ENCODE measurements at regions not wholly inside any gene's neighbourhood (a gene's known extent, or its start where the extent isn't known, plus 50 kb on each side); places are given as distances from the start of the nearest gene placed in this dataset.

GRCh38 chr2:156199588-156199987 is 132.9 kb downstream of the NR4A2 start:
- no peaks in the 10 kb centered on the region for H3K36me3 Mint-ChIP-seq (ENCODE audit: low read depth)
- no peaks in the 10 kb centered on the region for H3K27me3 Mint-ChIP-seq (ENCODE audit: insufficient read depth)
- H3K9me3 Mint-ChIP-seq = peaks cover 2% of the 10 kb centered on the region
- TF ChIP-seq CTCF (IDR thresholded peaks at IDR 0.05) = no peak
- no peaks in the 10 kb centered on the region for H3K4me1 Mint-ChIP-seq (ENCODE audit: low read depth)
- no peak overlapping the region for H3K4me3 Mint-ChIP-seq
- H3K27ac Mint-ChIP-seq = no peak overlapping the region
- DNase-seq = no peak

DNA sequence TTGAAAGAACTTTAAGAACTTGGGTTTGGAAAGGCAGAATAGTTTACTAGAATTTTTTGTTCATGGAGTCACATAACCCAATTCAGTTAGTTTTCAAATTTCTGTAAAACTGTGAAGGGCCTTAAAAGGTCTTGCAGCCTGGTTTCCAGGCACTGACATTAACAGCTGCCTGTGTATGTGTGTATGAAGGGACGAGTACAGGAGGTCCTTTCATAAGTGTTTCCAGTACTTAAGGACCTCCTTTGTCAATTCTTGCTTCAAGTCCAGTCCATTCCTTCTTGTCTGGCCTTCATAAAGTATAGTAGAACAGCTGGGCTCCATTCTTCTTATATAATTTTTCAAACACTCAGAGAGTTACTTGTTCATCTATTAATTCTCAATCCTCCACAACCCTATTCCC is 136.5 kb downstream of the NR4A2 start:
- Mint-ChIP-seq H3K27me3 (ENCODE audit: insufficient read depth) (no peaks in the 10 kb centered on the region), H3K27ac (no peak overlapping the region), H3K4me3 (no peak overlapping the region), H3K9me3 (peaks cover 5% of the 10 kb centered on the region), H3K4me1 (ENCODE audit: low read depth) (no peaks in the 10 kb centered on the region), H3K36me3 (ENCODE audit: low read depth) (no peaks in the 10 kb centered on the region)
- DNase-seq = no peak
- no peak for TF ChIP-seq CTCF (IDR thresholded peaks at IDR 0.05)

GRCh38 chr2:156192468-156192867 is 140.1 kb downstream of the NR4A2 start:
- Mint-ChIP-seq H3K27me3 (ENCODE audit: insufficient read depth) (no peaks in the 10 kb centered on the region), H3K9me3 (peaks cover 5% of the 10 kb centered on the region), H3K4me3 (no peak overlapping the region), H3K27ac (no peak overlapping the region), H3K4me1 (ENCODE audit: low read depth) (no peaks in the 10 kb centered on the region), H3K36me3 (ENCODE audit: low read depth) (no peaks in the 10 kb centered on the region)
- no peak for DNase-seq
- peak; percentile 21; the same call in 1 of the 2 replicates for TF ChIP-seq CTCF (IDR thresholded peaks at IDR 0.05)

- no peak for DNase-seq
- Mint-ChIP-seq H3K27ac (no peak overlapping the region), H3K4me1 (ENCODE audit: low read depth) (no peaks in the 10 kb centered on the region), H3K4me3 (no peak overlapping the region), H3K36me3 (ENCODE audit: low read depth) (no peaks in the 10 kb centered on the region), H3K27me3 (ENCODE audit: insufficient read depth) (no peaks in the 10 kb centered on the region), H3K9me3 (peaks cover 5% of the 10 kb centered on the region)
- TF ChIP-seq CTCF (IDR thresholded peaks at IDR 0.05) = no peak
Observed at GRCh38 chr2:156191527-156191926, 141.0 kb downstream of the NR4A2 start.

- TF ChIP-seq CTCF (IDR thresholded peaks at IDR 0.05) = no peak
- DNase-seq = no peak
- Mint-ChIP-seq H3K27ac (no peak overlapping the region), H3K9me3 (peaks cover 5% of the 10 kb centered on the region), H3K36me3 (ENCODE audit: low read depth) (no peaks in the 10 kb centered on the region), H3K4me3 (no peak overlapping the region), H3K27me3 (ENCODE audit: insufficient read depth) (no peaks in the 10 kb centered on the region), H3K4me1 (ENCODE audit: low read depth) (no peaks in the 10 kb centered on the region)
Observed at GRCh38 chr2:156190517-156190916, 142.0 kb downstream of the NR4A2 start.

- Mint-ChIP-seq H3K27me3 (ENCODE audit: insufficient read depth) (no peaks in the 10 kb centered on the region), H3K4me3 (no peak overlapping the region), H3K4me1 (ENCODE audit: low read depth) (no peaks in the 10 kb centered on the region)
Observed at GRCh38 chr2:156189584-156189983, 142.9 kb downstream of the NR4A2 start.

More at GRCh38 chr2:156189584-156189983, 142.9 kb downstream of the NR4A2 start:
- TF ChIP-seq CTCF (IDR thresholded peaks at IDR 0.05) = no peak
- peaks cover 3% of the 10 kb centered on the region for H3K9me3 Mint-ChIP-seq
- no peaks in the 10 kb centered on the region for H3K36me3 Mint-ChIP-seq (ENCODE audit: low read depth)
- no peak overlapping the region for H3K27ac Mint-ChIP-seq
- DNase-seq = no peak
